ENCODE measurements at regions not wholly inside any gene's neighbourhood (a gene's known extent, or its start where the extent isn't known, plus 50 kb on each side); places are given as distances from the start of the nearest gene placed in this dataset.

- no peak for TF ChIP-seq ZNF674 (CRISPR knock-in tag; IDR thresholded peaks at IDR 0.05; ENCODE audit: low read depth)
- TF ChIP-seq TFDP1 (CRISPR knock-in tag; IDR thresholded peaks at IDR 0.05; ENCODE audit: borderline replicate concordance), result peak; percentile 92; the same call in 1 of the 2 replicates
- TF ChIP-seq NFE2L2 (IDR thresholded peaks at IDR 0.05; ENCODE audit: low read length), result 0 out of 2 replicates have a peak, but pooled peaks have one; percentile 39
- TF ChIP-seq ZKSCAN1 (IDR thresholded peaks at IDR 0.05; ENCODE audit: low read length), result 0 out of 2 replicates have a peak, but pooled peaks have one; percentile 10
- peak; percentile 47 for TF ChIP-seq POLR2G (IDR thresholded peaks at IDR 0.05; ENCODE audit: low read depth, low read length)
- TF ChIP-seq ZNF484 (CRISPR knock-in tag; IDR thresholded peaks at IDR 0.05; ENCODE audit: borderline replicate concordance, low read depth), result no peak
- no peak for TF ChIP-seq SCMH1 (CRISPR knock-in tag; IDR thresholded peaks at IDR 0.05; ENCODE audit: borderline replicate concordance)
- TF ChIP-seq, protein P1, sequence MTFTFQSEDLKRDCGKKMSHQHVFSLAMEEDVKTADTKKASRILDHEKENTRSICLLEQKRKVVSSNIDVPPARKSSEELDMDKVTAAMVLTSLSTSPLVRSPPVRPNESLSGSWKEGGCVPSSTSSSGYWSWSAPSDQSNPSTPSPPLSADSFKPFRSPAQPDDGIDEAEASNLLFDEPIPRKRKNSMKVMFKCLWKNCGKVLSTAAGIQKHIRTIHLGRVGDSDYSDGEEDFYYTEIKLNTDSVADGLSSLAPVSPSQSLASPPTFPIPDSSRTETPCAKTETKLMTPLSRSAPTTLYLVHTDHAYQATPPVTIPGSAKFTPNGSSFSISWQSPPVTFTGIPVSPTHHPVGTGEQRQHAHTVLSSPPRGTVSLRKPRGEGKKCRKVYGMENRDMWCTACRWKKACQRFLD (CRISPR knock-in tag; IDR thresholded peaks at IDR 0.05; ENCODE audit: borderline replicate concordance), result no peak
- 0 out of 2 replicates have a peak, but pooled peaks have one; percentile 83 for TF ChIP-seq PAX8 (CRISPR knock-in tag; IDR thresholded peaks at IDR 0.05; ENCODE audit: borderline replicate concordance)
- TF ChIP-seq, protein P2, sequence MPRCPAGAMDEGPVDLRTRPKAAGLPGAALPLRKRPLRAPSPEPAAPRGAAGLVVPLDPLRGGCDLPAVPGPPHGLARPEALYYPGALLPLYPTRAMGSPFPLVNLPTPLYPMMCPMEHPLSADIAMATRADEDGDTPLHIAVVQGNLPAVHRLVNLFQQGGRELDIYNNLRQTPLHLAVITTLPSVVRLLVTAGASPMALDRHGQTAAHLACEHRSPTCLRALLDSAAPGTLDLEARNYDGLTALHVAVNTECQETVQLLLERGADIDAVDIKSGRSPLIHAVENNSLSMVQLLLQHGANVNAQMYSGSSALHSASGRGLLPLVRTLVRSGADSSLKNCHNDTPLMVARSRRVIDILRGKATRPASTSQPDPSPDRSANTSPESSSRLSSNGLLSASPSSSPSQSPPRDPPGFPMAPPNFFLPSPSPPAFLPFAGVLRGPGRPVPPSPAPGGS (CRISPR knock-in tag; IDR thresholded peaks at IDR 0.05), result peak; percentile 56; the same call in 1 of the 2 replicates
- TF ChIP-seq, protein P3, sequence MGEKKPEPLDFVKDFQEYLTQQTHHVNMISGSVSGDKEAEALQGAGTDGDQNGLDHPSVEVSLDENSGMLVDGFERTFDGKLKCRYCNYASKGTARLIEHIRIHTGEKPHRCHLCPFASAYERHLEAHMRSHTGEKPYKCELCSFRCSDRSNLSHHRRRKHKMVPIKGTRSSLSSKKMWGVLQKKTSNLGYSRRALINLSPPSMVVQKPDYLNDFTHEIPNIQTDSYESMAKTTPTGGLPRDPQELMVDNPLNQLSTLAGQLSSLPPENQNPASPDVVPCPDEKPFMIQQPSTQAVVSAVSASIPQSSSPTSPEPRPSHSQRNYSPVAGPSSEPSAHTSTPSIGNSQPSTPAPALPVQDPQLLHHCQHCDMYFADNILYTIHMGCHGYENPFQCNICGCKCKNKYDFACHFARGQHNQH (CRISPR knock-in tag; IDR thresholded peaks at IDR 0.05), result peak; percentile 97
- TF ChIP-seq TCF12 (IDR thresholded peaks at IDR 0.05), result no peak
- peak; percentile 95; the same call in 1 of the 2 replicates for TF ChIP-seq TCF12 (CRISPR knock-in tag; IDR thresholded peaks at IDR 0.05)
- peak; percentile 80; the same call in 1 of the 2 replicates for TF ChIP-seq NRL (CRISPR knock-in tag; IDR thresholded peaks at IDR 0.05; ENCODE audit: borderline replicate concordance)
- no peak for TF ChIP-seq SUZ12 (IDR thresholded peaks at IDR 0.05; ENCODE audit: low read depth, low read length)
- peak; percentile 9; the same call in 1 of the 2 replicates for TF ChIP-seq ARID3A (IDR thresholded peaks at IDR 0.05; ENCODE audit: low read depth, low read length)
- TF ChIP-seq KMT2B (CRISPR knock-in tag; IDR thresholded peaks at IDR 0.05), result peak; percentile 82; the same call in 1 of the 2 replicates
- peak; percentile 94 for TF ChIP-seq ZNF205 (CRISPR knock-in tag; IDR thresholded peaks at IDR 0.05)
- TF ChIP-seq JUNB (CRISPR knock-in tag; IDR thresholded peaks at IDR 0.05; ENCODE audit: borderline replicate concordance), result no peak
- TF ChIP-seq ZNF703 (CRISPR knock-in tag; IDR thresholded peaks at IDR 0.05; ENCODE audit: borderline replicate concordance), result no peak
- no peak for TF ChIP-seq RFXANK (CRISPR knock-in tag; IDR thresholded peaks at IDR 0.05)
- TF ChIP-seq SOX13 (IDR thresholded peaks at IDR 0.05), result peak; percentile 50; the same call in 1 of the 2 replicates
- TF ChIP-seq SOX13 (CRISPR knock-in tag; conservative IDR thresholded peaks at IDR 0.05 in 1 of 2, IDR thresholded peaks at IDR 0.05 in 1 of 2), result peak; percentile 53 to 91; a peak in 2 of 4 replicates
Measured at GRCh38 chr2:215749092-215749957, 264.0 kb downstream of the MREG start (continued).

Data from HepG2 (cell line).